NCI-H774 (cell line): ENCODE measurements at regions not wholly inside any gene's neighbourhood (a gene's known extent, or its start where the extent isn't known, plus 50 kb on each side); places are given as distances from the start of the nearest gene placed in this dataset.
"Not testable (repeated sequence)": the region's sequence is repeated elsewhere in the genome, so short reads cannot be mapped to it uniquely, and the experiment has no call there.

Experiments used
- DNase-seq: peaks from one replicate; lab custom pipeline; 2025; lab: John Stamatoyannopoulos, UW

DNA sequence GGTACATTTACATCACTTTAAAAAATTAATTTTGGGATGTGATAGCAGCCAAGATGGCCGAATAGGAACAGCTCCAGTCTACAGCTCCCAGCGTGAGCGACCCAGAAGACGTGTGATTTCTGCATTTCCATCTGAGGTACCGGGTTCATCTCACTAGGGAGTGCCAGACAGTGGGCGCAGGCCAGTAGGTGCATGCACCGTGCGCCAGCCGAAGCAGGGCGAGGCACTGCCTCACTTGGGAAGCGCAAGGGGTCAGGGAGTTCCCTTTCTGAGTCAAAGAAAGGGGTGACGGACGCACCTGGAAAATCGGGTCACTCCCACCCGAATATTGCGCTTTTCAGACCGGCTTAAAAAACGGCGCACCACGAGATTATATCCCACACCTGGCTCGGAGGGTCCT lies 233.2 kb downstream of the PLOD2 start:
- not testable (repeated sequence) for DNase-seq

DNA sequence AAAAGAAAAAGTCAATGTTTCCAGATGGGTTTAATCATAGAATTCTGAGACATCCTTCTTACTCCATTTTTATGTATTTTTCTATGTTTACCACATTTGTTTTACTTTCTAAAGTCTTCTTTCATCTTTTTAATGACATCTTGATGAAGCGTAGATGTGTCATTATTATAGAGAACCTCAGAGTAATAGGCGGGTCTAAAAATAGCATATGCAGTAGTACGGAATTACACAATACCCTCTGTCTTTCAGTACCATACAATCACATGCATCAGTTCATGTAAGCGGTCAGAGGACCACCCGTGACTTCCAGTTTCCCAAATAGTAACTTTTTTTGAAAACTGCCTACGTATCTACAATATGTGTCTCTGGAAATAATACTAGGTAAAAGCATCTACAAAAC lies 224.0 kb downstream of the PLOD2 start:
- no peak for DNase-seq

GRCh38 chr3:145939431-145939830 lies 221.6 kb downstream of the PLOD2 start:
- DNase-seq = peak; percentile 73

DNA sequence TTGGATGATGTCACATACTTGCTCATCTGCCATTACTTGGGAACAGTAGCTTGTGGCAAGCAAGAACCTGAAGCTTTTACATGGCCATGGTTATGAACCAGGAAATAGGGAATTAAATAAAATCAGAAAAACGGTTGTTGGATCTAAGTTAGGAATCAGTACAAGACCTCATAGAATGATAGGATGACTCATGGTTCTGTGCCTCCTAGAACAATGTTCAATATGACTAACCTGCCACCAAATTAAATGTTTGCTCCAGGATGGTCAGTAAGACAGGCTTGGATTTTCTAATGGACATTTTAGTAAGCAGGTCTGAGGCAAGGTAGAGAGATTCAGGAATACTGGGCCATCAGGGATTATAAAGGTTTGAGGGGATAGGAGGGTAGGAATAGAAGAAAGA lies 218.9 kb downstream of the PLOD2 start:
- DNase-seq = no peak

- no peak for DNase-seq
Measured at GRCh38 chr3:145943952-145944351, 217.0 kb downstream of the PLOD2 start.

GRCh38 chr3:145951441-145951840 lies 209.5 kb downstream of the PLOD2 start:
- DNase-seq = no peak

- no peak for DNase-seq
Measured at GRCh38 chr3:145952536-145952935, 208.4 kb downstream of the PLOD2 start.

GRCh38 chr3:145953316-145953715 lies 207.7 kb downstream of the PLOD2 start:
- no peak for DNase-seq

- no peak for DNase-seq
Measured at GRCh38 chr3:145959457-145960088, 201.4 kb downstream of the PLOD2 start.

DNA sequence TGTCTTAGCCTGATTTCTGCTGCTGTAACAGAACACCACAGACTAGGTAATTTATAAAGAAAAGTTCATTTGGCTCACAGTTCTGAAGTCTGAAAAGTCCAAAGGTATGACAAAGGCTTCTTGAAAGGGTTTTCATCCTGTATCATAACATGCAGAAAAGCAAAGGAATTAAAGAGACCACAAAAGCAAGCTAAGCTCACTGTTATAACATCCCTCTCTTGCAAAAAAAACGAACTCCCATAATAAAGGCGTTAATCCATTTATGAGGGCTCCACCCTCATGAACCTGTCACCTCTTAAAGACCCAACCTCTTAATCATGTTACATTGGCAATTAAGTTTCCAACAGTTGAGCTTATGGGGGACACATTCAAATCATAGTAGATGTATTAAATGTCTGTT lies 197.9 kb downstream of the PLOD2 start:
- no peak for DNase-seq

DNA sequence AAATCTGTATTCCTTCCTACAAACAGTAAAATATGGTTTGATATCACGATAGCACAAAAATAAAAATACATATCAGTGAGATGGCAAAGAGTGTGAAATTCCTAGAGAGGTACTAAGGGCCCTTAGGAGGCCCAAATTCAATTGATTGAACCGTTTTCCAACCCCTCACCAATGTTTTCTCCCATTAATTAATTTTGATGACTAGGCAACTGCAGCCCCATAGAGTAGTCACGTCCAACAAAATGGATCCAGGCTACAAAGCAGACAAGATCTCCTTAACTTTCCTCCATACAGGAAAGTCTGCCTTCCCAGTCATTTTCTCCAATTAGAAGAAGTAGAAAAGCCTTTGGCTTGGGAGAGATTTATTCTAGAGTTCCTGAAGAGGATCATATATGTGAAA lies 193.9 kb downstream of the PLOD2 start:
- no peak for DNase-seq

GRCh38 chr3:145971186-145971585 lies 189.8 kb downstream of the PLOD2 start:
- DNase-seq = no peak

DNA sequence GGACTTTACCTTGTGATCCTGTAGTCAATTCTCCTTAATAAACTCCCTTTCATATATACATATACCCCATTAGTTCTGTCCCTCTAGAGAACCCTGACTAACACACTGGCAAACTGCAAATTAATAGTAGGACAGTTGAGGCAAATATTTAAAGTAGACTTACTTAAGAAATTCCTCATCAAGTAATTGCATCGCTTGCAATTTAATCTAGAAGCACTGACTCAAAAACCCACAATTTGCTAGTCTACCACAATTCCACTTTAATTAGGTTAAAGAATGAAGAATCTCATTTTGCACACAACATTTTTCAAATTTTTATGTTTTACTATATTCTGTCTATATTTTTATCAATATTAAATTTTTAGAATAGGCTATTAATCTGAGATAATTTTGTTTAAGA lies 188.1 kb downstream of the PLOD2 start:
- DNase-seq = no peak

GRCh38 chr3:145981056-145981455 lies 179.9 kb downstream of the PLOD2 start:
- DNase-seq = no peak

GRCh38 chr3:145983101-145983500 lies 177.9 kb downstream of the PLOD2 start:
- DNase-seq = no peak
